GM18951 (cell line): ENCODE measurements at regions not wholly inside any gene's neighbourhood (a gene's known extent, or its start where the extent isn't known, plus 50 kb on each side); places are given as distances from the start of the nearest gene placed in this dataset.

Source experiments
- POLR2A ChIP-seq: IDR thresholded peaks from 4 replicates; pipeline ENCODE4 v1.6.1; 2011; ENCODE audit warnings: mild to moderate bottlenecking; ENCODE audit not compliant: insufficient read length, insufficient read depth; ENCODE audit errors: extremely low read depth
- in situ Hi-C: fragments of 300-500 bp; cut with MboI; formaldehyde crosslinking; loops from one replicate; pipeline ENCODE4 v1.12.0; 2022; ENCODE audit warnings: low sequenced_read_pairs, mixed read lengths, inconsistent platforms; ENCODE audit not compliant: unreplicated experiment

- no peak for TF ChIP-seq POLR2A
- in situ Hi-C loops = loop anchor here (25.0 kb wide), 1 partner anchor 526 kb away; the partner anchor contains the start of gene BCAS4
These were observed 229.1 kb downstream of the NFATC2 start for GRCh38 chr20:51313358-51313827.

GRCh38 chr20:51312480-51312783 is 230.1 kb downstream of the NFATC2 start:
- no peak for TF ChIP-seq POLR2A
- in situ Hi-C loops = loop anchor here (25.0 kb wide), 1 partner anchor 525 kb away; the partner anchor contains the start of gene BCAS4

GRCh38 chr20:51311636-51312479 is 230.7 kb downstream of the NFATC2 start:
- in situ Hi-C loops = loop anchor here (25.0 kb wide), 1 partner anchor 525 kb away; the partner anchor contains the start of gene BCAS4
- TF ChIP-seq POLR2A = no peak

- in situ Hi-C loops = loop anchor here (25.0 kb wide), 1 partner anchor 523 kb away; the partner anchor contains the start of gene BCAS4
These were observed 232.3 kb downstream of the NFATC2 start for GRCh38 chr20:51310216-51310615.

GRCh38 chr20:51309128-51309527 is 233.4 kb downstream of the NFATC2 start:
- in situ Hi-C loops = loop anchor here (25.0 kb wide), 1 partner anchor 522 kb away; the partner anchor contains the start of gene BCAS4
- no peak for TF ChIP-seq POLR2A

More at GRCh38 chr20:51310216-51310615, 232.3 kb downstream of the NFATC2 start:
- TF ChIP-seq POLR2A = no peak

- no peak for TF ChIP-seq POLR2A
- in situ Hi-C loops = loop anchor here (25.0 kb wide), 1 partner anchor 519 kb away; the partner anchor contains the start of gene BCAS4
These were observed 235.8 kb downstream of the NFATC2 start for GRCh38 chr20:51306521-51307358.

- in situ Hi-C loops = loop anchor here (25.0 kb wide), 1 partner anchor 519 kb away; the partner anchor contains the start of gene BCAS4
- no peak for TF ChIP-seq POLR2A
These were observed 236.4 kb downstream of the NFATC2 start for GRCh38 chr20:51306081-51306480.

- TF ChIP-seq POLR2A = no peak
- in situ Hi-C loops = loop anchor here (25.0 kb wide), 1 partner anchor 518 kb away; the partner anchor contains the start of gene BCAS4
These were observed 237.0 kb downstream of the NFATC2 start for GRCh38 chr20:51305316-51306052.

- no peak for TF ChIP-seq POLR2A
- in situ Hi-C loops = loop anchor here (25.0 kb wide), 1 partner anchor 517 kb away; the partner anchor contains the start of gene BCAS4
These were observed 238.5 kb downstream of the NFATC2 start for GRCh38 chr20:51303731-51304670.

- in situ Hi-C loops = loop anchor here (25.0 kb wide), 1 partner anchor 514 kb away; the partner anchor contains the start of gene BCAS4
- TF ChIP-seq POLR2A = no peak
These were observed 241.5 kb downstream of the NFATC2 start for GRCh38 chr20:51301026-51301425.

- in situ Hi-C loops = loop anchor here (25.0 kb wide), 1 partner anchor 513 kb away; the partner anchor contains the start of gene BCAS4
- TF ChIP-seq POLR2A = no peak
These were observed 242.4 kb downstream of the NFATC2 start for GRCh38 chr20:51300104-51300503.
